K562 (cell line): ENCODE measurements at regions not wholly inside any gene's neighbourhood (a gene's known extent, or its start where the extent isn't known, plus 50 kb on each side); places are given as distances from the start of the nearest gene placed in this dataset.

Experiments used
- ATAC-seq: fragments of 200-7000 bp; cut with Tn5 transposase; 3 replicates; pipeline ENCODE4 v1.9.1; 2020; ENCODE audit warnings: moderate library complexity
- BruUV-seq: library from RNA; stranded (reverse); fragments of 400-500 nt; replicated peaks from 2 replicates; lab custom pipeline; 2021; lab: Mats Ljungman, UMichigan
- CTCF ChIA-PET: fragments of 300-600 bp; formaldehyde crosslinking; extraction: SDS; loops from one replicate; lab custom pipeline; 2021; ENCODE audit warnings: low intra/inter-chr PET ratio; lab: Yijun Ruan, JAX
- POLR2A ChIA-PET: fragments of 300-600, 350-650 bp; sonication (Branson Sonifier 250); formaldehyde crosslinking; extraction: SDS; loops from one replicate; lab custom pipeline; 2021; ENCODE audit warnings: antibody characterized with exemption, inconsistent platforms; lab: Yijun Ruan, JAX
- DNase-seq, 4 experiments: peaks; one replicate each; pipeline versions ENCODE4 v3.0.0 to v3.0.0-alpha.2; 2011 to 2018; ENCODE audit warnings: low spot score in 3 of 4, mixed read lengths in 3 of 4; ENCODE audit errors: extremely low read depth in 1 of 4
- FAIRE-seq: peaks from 2 replicates; lab custom pipeline; 2011; peaks lifted over from hg19 to GRCh38; lab: Jason Lieb, UNC
- H2AFZ ChIP-seq: 2 replicates; pipeline ENCODE4 v1.6.0; 2011; ENCODE audit warnings: low read depth, low read length, control low read depth, inconsistent platforms
- H3K27ac ChIP-seq: fragments of 200-600 bp; 3 replicates; pipeline ENCODE4 v1.8.0; 2011; ENCODE audit warnings: low read depth, mild to moderate bottlenecking, control low read depth, inconsistent platforms, low read length, moderate library complexity, mixed read lengths; ENCODE audit errors: extremely low read depth
- H3K27me3 ChIP-seq, 2 experiments: fragments of 300-600 bp in 1 of 2; 2 replicates in 1 of 2; 3 replicates in 1 of 2; pipeline versions ENCODE4 v1.6.0 to v1.8.0; 2011; ENCODE audit warnings: inconsistent platforms in 2 of 2, low read length in 2 of 2, mild to moderate bottlenecking in 1 of 2, mixed read lengths in 1 of 2, moderate library complexity in 1 of 2; ENCODE audit not compliant: control insufficient read depth in 2 of 2, insufficient read depth in 2 of 2
- H3K36me3 ChIP-seq: fragments of 300-600 bp; 3 replicates; pipeline ENCODE4 v1.8.0; 2011; ENCODE audit warnings: mild to moderate bottlenecking, low read length, inconsistent platforms; ENCODE audit not compliant: control insufficient read depth, insufficient read depth
- H3K4me1 ChIP-seq, 2 experiments: fragments of 200-600 bp in 1 of 2; replicated peaks in 1 of 2; 2 replicates in 1 of 2; 3 replicates in 1 of 2; pipeline versions ENCODE4 v1.5.1 to v1.8.0; 2011; ENCODE audit warnings: inconsistent platforms in 2 of 2, low read length in 2 of 2, mild to moderate bottlenecking in 1 of 2, mixed read lengths in 1 of 2, moderate library complexity in 1 of 2; ENCODE audit not compliant: control insufficient read depth in 2 of 2, insufficient read depth in 2 of 2
- H3K4me2 ChIP-seq: 2 replicates; pipeline ENCODE4 v1.6.1; 2011; ENCODE audit warnings: low read length, control low read depth, inconsistent platforms, mixed read lengths; ENCODE audit not compliant: insufficient read depth
- H3K4me3 ChIP-seq: fragments of 200-600 bp; sonication (generic), shearing (Covaris generic); 2 replicates; pipeline ENCODE4 v1.5.1; 2016; ENCODE audit warnings: control low read depth, inconsistent platforms
- H3K79me2 ChIP-seq: fragments of 200-600 bp; 3 replicates; pipeline ENCODE4 v1.8.0; 2011; ENCODE audit warnings: low read length, inconsistent platforms; ENCODE audit not compliant: control insufficient read depth, insufficient read depth
- H3K9ac ChIP-seq, 2 experiments: 2 replicates each; pipeline versions ENCODE4 v1.6.0 to v1.6.1; 2011; ENCODE audit warnings: low read depth in 2 of 2, low read length in 2 of 2, control low read depth in 1 of 2, inconsistent platforms in 1 of 2, mild to moderate bottlenecking in 1 of 2, mixed read lengths in 1 of 2; ENCODE audit not compliant: insufficient read depth in 1 of 2
- H3K9me1 ChIP-seq: one replicate; pipeline ENCODE4 v1.6.0; 2011; ENCODE audit warnings: inconsistent platforms, mild to moderate bottlenecking, low read length, moderate library complexity; ENCODE audit not compliant: control insufficient read depth, insufficient read depth
- H3K9me3 ChIP-seq: replicated peaks from 2 replicates; pipeline ENCODE4 v1.5.1; 2011; ENCODE audit warnings: low read depth, low read length, inconsistent platforms; ENCODE audit not compliant: control insufficient read depth, insufficient read depth
- H4K20me1 ChIP-seq: replicated peaks from 2 replicates; pipeline ENCODE4 v1.6.1; 2011; ENCODE audit warnings: low read length, inconsistent platforms, mixed read lengths; ENCODE audit not compliant: control insufficient read depth, insufficient read depth
- DACH1 ChIP-seq: fragments of 450-650 bp; IDR thresholded peaks from 2 replicates; pipeline ENCODE4 v1.6.1; 2018; ENCODE audit not compliant: partially characterized antibody
- FOXP4 ChIP-seq: sonication (generic); formaldehyde crosslinking; IDR thresholded peaks from 2 replicates; pipeline ENCODE4 v1.8.0; 2022; ENCODE audit warnings: mild to moderate bottlenecking, missing genetic modification reagents, borderline replicate concordance
- HNRNPK ChIP-seq: fragments of 200-400 bp; formaldehyde crosslinking; IDR thresholded peaks from one replicate; pipeline ENCODE4 v1.6.1; 2018; ENCODE audit warnings: mild to moderate bottlenecking, low read depth, low read length; ENCODE audit not compliant: poor library complexity, severe bottlenecking
- HOMEZ ChIP-seq: fragments of 250-450 bp; sonication (Bioruptor Pico); IDR thresholded peaks from 2 replicates; pipeline ENCODE4 v1.4.0; 2020; ENCODE audit warnings: mild to moderate bottlenecking, moderate library complexity
- JUND ChIP-seq, 2 experiments: IDR thresholded peaks; 2 replicates in 1 of 2; 3 replicates in 1 of 2; pipeline ENCODE4 v1.6.1; 2011; ENCODE audit warnings: borderline replicate concordance in 2 of 2, low read depth in 2 of 2, low read length in 2 of 2, improper control_type of control experiment in 1 of 2, missing biosample characterization in 1 of 2, missing genetic modification characterization in 1 of 2, missing genetic modification reagents in 1 of 2
- LARP7 ChIP-seq: fragments of 450-650 bp; IDR thresholded peaks from 2 replicates; pipeline ENCODE4 v1.6.1; 2016
- POLR2H ChIP-seq: IDR thresholded peaks from 2 replicates; pipeline ENCODE4 v1.6.1; 2016; ENCODE audit warnings: missing genetic modification characterization, low read depth, mild to moderate bottlenecking, control low read depth, missing compliant biosample characterization, moderate library complexity
- PRMT5 ChIP-seq: sonication (generic); formaldehyde crosslinking; IDR thresholded peaks from 2 replicates; pipeline ENCODE4 v1.5.0; 2020; ENCODE audit warnings: missing genetic modification reagents
- SMAD1 ChIP-seq: fragments of 150-350 bp; IDR thresholded peaks from 2 replicates; pipeline ENCODE4 v1.6.1; 2014; ENCODE audit warnings: low read length, low read depth; ENCODE audit not compliant: partially characterized antibody
- U2AF2 ChIP-seq: fragments of 200-400 bp; formaldehyde crosslinking; optimal IDR thresholded peaks from 2 replicates; pipeline ENCODE3; 2017; ENCODE audit warnings: low read depth, mild to moderate bottlenecking, low read length
- XRCC4 ChIP-seq: IDR thresholded peaks from one replicate; pipeline ENCODE4 v1.6.1; 2011; ENCODE audit not compliant: insufficient read depth, insufficient read length; ENCODE audit errors: extremely low read depth
- ZNF280A ChIP-seq: fragments of 450-650 bp; IDR thresholded peaks from 2 replicates; pipeline ENCODE4 v1.6.1; 2018; ENCODE audit warnings: mild to moderate bottlenecking, low read depth; ENCODE audit not compliant: partially characterized antibody
- ZNF395 ChIP-seq: fragments of 200-800 bp; sonication (Bioruptor generic); IDR thresholded peaks from 2 replicates; pipeline ENCODE4 v1.6.1; 2017; ENCODE audit warnings: missing genetic modification characterization, missing compliant biosample characterization
- ZNF511 ChIP-seq: sonication (generic); formaldehyde crosslinking; IDR thresholded peaks from 2 replicates; pipeline ENCODE4 v1.8.0; 2022; ENCODE audit warnings: mild to moderate bottlenecking, missing genetic modification reagents
- ZNF57 ChIP-seq: fragments of 450-650 bp; formaldehyde crosslinking; IDR thresholded peaks from 2 replicates; pipeline ENCODE4 v1.4.0; 2020; ENCODE audit warnings: mild to moderate bottlenecking, moderate library complexity
- WGBS: fragments of 100-300 bp; shearing (Covaris generic); methylation state at CpG from one replicate; pipeline ENCODE4 v1.1.6; 2016; ENCODE audit warnings: low coverage, mixed read lengths; ENCODE audit not compliant: insufficient coverage; ENCODE audit errors: missing lambda C conversion rate; 5-methylcytosine and 5-hydroxymethylcytosine counted together
- in situ Hi-C: fragments of 300-500 bp; cut with MboI; formaldehyde crosslinking; loops from 4 replicates; pipeline ENCODE4 v1.15.0; 2018; ENCODE audit warnings: inconsistent platforms, mixed read lengths
- intact Hi-C: fragments of 100-400 bp; cut with micrococcal nuclease; formaldehyde crosslinking; loops from 2 replicates; pipeline ENCODE4 v1.14.2; 2022

- WGBS = 0% methylated on average over 2 of the region's 2 CpGs
- no peak overlapping the region for H3K9ac ChIP-seq
- no TSS peak for BruUV-seq
- no peaks in the 10 kb centered on the region; a peak in 1 of 5 replicates for H3K4me1 ChIP-seq
- no peak overlapping the region for H3K27ac ChIP-seq
- FAIRE-seq = no peak
- H3K9me1 ChIP-seq = no peaks in the 10 kb centered on the region
- TF ChIP-seq XRCC4 = no peak
- no peak for TF ChIP-seq ZNF511 (CRISPR knock-in tag)
- no peak for TF ChIP-seq JUND (IDR thresholded peaks at IDR 0.05; ENCODE audit: borderline replicate concordance, low read depth, low read length)
- no peak for TF ChIP-seq JUND (tag; IDR thresholded peaks at IDR 0.05; ENCODE audit: borderline replicate concordance, low read depth, low read length)
- no peak for TF ChIP-seq ZNF280A
- TF ChIP-seq DACH1 = no peak
- no peak for TF ChIP-seq U2AF2
- TF ChIP-seq SMAD1 = no peak
- TF ChIP-seq ZNF57 = no peak
- no peak for TF ChIP-seq HNRNPK
- TF ChIP-seq FOXP4 (CRISPR knock-in tag) = no peak
- TF ChIP-seq HOMEZ (CRISPR knock-in tag) = no peak
- no peak for TF ChIP-seq PRMT5
- no peak for TF ChIP-seq LARP7
- TF ChIP-seq ZNF395 (CRISPR knock-in tag) = no peak
- no peak for TF ChIP-seq POLR2H
- CTCF ChIA-PET = no interaction called here
- no peaks in the 10 kb centered on the region for H3K36me3 ChIP-seq
- no peak for ATAC-seq
- H3K4me3 ChIP-seq = no peak overlapping the region
- in situ Hi-C loops (no loop called here), intact Hi-C loops (no loop called here)
- peaks cover 23 to 24% of the 10 kb centered on the region in 2 experiments for H3K27me3 ChIP-seq
- no peak overlapping the region for H3K4me2 ChIP-seq
- H3K9me3 ChIP-seq = no peaks in the 10 kb centered on the region
- H2AFZ ChIP-seq = no peak overlapping the region
- H4K20me1 ChIP-seq = no peaks in the 10 kb centered on the region
- H3K79me2 ChIP-seq = no peaks in the 10 kb centered on the region
- POLR2A ChIA-PET = no interaction called here
- no peak for DNase-seq
Observed at GRCh38 chr1:14265495-14265894, 333.0 kb upstream of the KAZN start.
